GM20000 (cell line): ENCODE measurements at regions not wholly inside any gene's neighbourhood (a gene's known extent, or its start where the extent isn't known, plus 50 kb on each side); places are given as distances from the start of the nearest gene placed in this dataset.
"Not testable (repeated sequence)": the region's sequence is repeated elsewhere in the genome, so short reads cannot be mapped to it uniquely, and the experiment has no call there.

ENCODE experiments used
- DNase-seq: peaks from one replicate; pipeline ENCODE4 v3.0.0; 2012; ENCODE audit warnings: low spot score
- CTCF ChIP-seq: IDR thresholded peaks from 2 replicates; pipeline ENCODE4 v1.5.1; 2012; ENCODE audit warnings: mild to moderate bottlenecking, control low read depth; ENCODE audit errors: extremely low read depth, missing control alignments

- no peak for TF ChIP-seq CTCF
- no peak for DNase-seq
Observed at GRCh38 chr1:208479435-208479834, 235.3 kb upstream of the PLXNA2 start.

GRCh38 chr1:208485512-208485911, 241.3 kb upstream of the PLXNA2 start:
- no peak for DNase-seq
- no peak for TF ChIP-seq CTCF

GRCh38 chr1:208486677-208487076, 242.5 kb upstream of the PLXNA2 start:
- DNase-seq: no peak
- no peak for TF ChIP-seq CTCF

GRCh38 chr1:208488432-208488831, 244.2 kb upstream of the PLXNA2 start:
- not testable (repeated sequence) for DNase-seq

GRCh38 chr1:208496467-208497371, 252.5 kb upstream of the PLXNA2 start:
- DNase-seq: no peak

GRCh38 chr1:208497866-208498541, 253.8 kb upstream of the PLXNA2 start:
- TF ChIP-seq CTCF: no peak
- DNase-seq: no peak

More at GRCh38 chr1:208496467-208497371, 252.5 kb upstream of the PLXNA2 start:
- TF ChIP-seq CTCF: no peak

- no peak for TF ChIP-seq CTCF
- DNase-seq: no peak
Observed at GRCh38 chr1:208499026-208499425, 254.8 kb upstream of the PLXNA2 start.
